ENCODE measurements at regions not wholly inside any gene's neighbourhood (a gene's known extent, or its start where the extent isn't known, plus 50 kb on each side); places are given as distances from the start of the nearest gene placed in this dataset.

- Histone ChIP-seq H3K9me3 (ENCODE audit: control insufficient read depth, low read depth, low read length) (no peaks in the 10 kb centered on the region), H2BK12ac (ENCODE audit: insufficient read length, low read depth, low read length) (no peak overlapping the region), H2AK5ac (ENCODE audit: insufficient read length, low read length) (no peak overlapping the region), H3K4ac (ENCODE audit: low read depth, low read length) (no peak overlapping the region), H3K23me2 (ENCODE audit: insufficient read length, low read depth, low read length, poor library complexity, severe bottlenecking) (no peaks in the 10 kb centered on the region), H4K91ac (ENCODE audit: insufficient read length, low read depth, low read length) (no peak overlapping the region), H4K8ac (replicated peaks; ENCODE audit: insufficient read length, low read depth, low read length) (no peak overlapping the region), H2BK120ac (ENCODE audit: low read depth, low read length, poor library complexity, severe bottlenecking) (no peak overlapping the region), H3K4me2 (ENCODE audit: insufficient read depth, insufficient read length, low read length) (no peak overlapping the region), H3K79me1 (ENCODE audit: insufficient read depth, low read depth, low read length, poor library complexity, severe bottlenecking) (peaks cover 5% of the 10 kb centered on the region), H3K9ac (ENCODE audit: extremely low read depth, insufficient read length, low read length) (no peak overlapping the region), H3K23ac (ENCODE audit: insufficient read length, low read depth, low read length) (no peak overlapping the region), H3K79me2 (ENCODE audit: insufficient read depth, low read length) (peaks cover 6% of the 10 kb centered on the region; the same call in 1 of the 2 replicates), H3K14ac (ENCODE audit: insufficient read depth, low read length) (no peak overlapping the region), H4K5ac (ENCODE audit: insufficient read length, low read depth, low read length) (no peak overlapping the region), H3K27me3 (ENCODE audit: insufficient read depth, low read length) (no peaks in the 10 kb centered on the region), H3K4me1 (ENCODE audit: insufficient read depth, low read length) (peaks cover 6% of the 10 kb centered on the region; the same call in 1 of the 2 replicates), H2AFZ (ENCODE audit: low read length) (no peak overlapping the region), H3K18ac (ENCODE audit: insufficient read length, low read depth, low read length) (no peak overlapping the region), H3T11ph (ENCODE audit: low read length) (no peak overlapping the region), H2BK15ac (ENCODE audit: low read depth, low read length) (no peak overlapping the region), H2BK20ac (ENCODE audit: low read depth, low read length, poor library complexity, severe bottlenecking) (no peak overlapping the region), H2BK5ac (ENCODE audit: insufficient read length, low read length) (no peak overlapping the region), H3K27ac (ENCODE audit: insufficient read length, low read depth, low read length) (no peak overlapping the region), H3K56ac (ENCODE audit: insufficient read length, low read depth, low read length) (no peak overlapping the region), H4K20me1 (ENCODE audit: control insufficient read depth, insufficient read depth, insufficient read length) (no peaks in the 10 kb centered on the region)
- Mint-ChIP-seq H3K4me1 (peaks cover 12 to 22% of the 10 kb centered on the region in 2 experiments), H3K9me3 (no peaks in the 10 kb centered on the region), H3K36me3 (ENCODE audit: insufficient read depth in 1 of 3, low read depth in 3 of 3) (peaks cover 0 to 27% (median 5%) of the 10 kb centered on the region in 3 experiments; a peak in 5 of 7 replicates), H3K27ac (no peak overlapping the region), H3K4me3 (no peak overlapping the region), H3K27me3 (ENCODE audit: low read depth) (no peaks in the 10 kb centered on the region)
- WGBS (ENCODE audit: extremely low coverage, insufficient read length, low lambda C conversion rate) = no CpG with 5 or more reads among the region's 3 CpGs
- TF ChIP-seq CTCF (conservative IDR thresholded peaks at IDR 0.05) = no peak
- DNase-seq = no peak
Observed at GRCh38 chr2:7866104-7866503, 815.8 kb upstream of the ID2 start.

All from H9 (cell line).